Epithelial cell of proximal tubule (primary cell): ENCODE measurements at regions not wholly inside any gene's neighbourhood (a gene's known extent, or its start where the extent isn't known, plus 50 kb on each side); places are given as distances from the start of the nearest gene placed in this dataset.

Experiments
- DNase-seq: peaks from one replicate; pipeline ENCODE4 v3.0.0-alpha.2; 2011; ENCODE audit warnings: low read depth
- H3K4me3 ChIP-seq: 2 replicates; pipeline ENCODE4 v1.5.1; 2011; ENCODE audit warnings: low read depth, mild to moderate bottlenecking, low read length
- CTCF ChIP-seq: conservative IDR thresholded peaks from 2 replicates; pipeline ENCODE4 v1.5.1; 2012; ENCODE audit warnings: low read depth, mild to moderate bottlenecking, low read length

- no peak for TF ChIP-seq CTCF
- DNase-seq, result no peak
- H3K4me3 ChIP-seq, result no peak overlapping the region
Observed at GRCh38 chr14:36047912-36048311, 128.6 kb downstream of the PTCSC3 start.

GRCh38 chr14:36035675-36036074 lies 140.8 kb downstream of the PTCSC3 start:
- H3K4me3 ChIP-seq, result no peak overlapping the region
- TF ChIP-seq CTCF, result no peak
- no peak for DNase-seq

- no peak for TF ChIP-seq CTCF
- H3K4me3 ChIP-seq, result no peak overlapping the region
- no peak for DNase-seq
Observed at GRCh38 chr14:36028665-36029064, 147.9 kb downstream of the PTCSC3 start.

- no peak for DNase-seq
- TF ChIP-seq CTCF, result peak; percentile 17
- no peak overlapping the region for H3K4me3 ChIP-seq
Observed at GRCh38 chr14:36028218-36028617, 148.3 kb downstream of the PTCSC3 start.

- no peak for TF ChIP-seq CTCF
- H3K4me3 ChIP-seq, result no peak overlapping the region
- DNase-seq, result no peak
Observed at GRCh38 chr14:36027354-36027753, 149.2 kb downstream of the PTCSC3 start.

GRCh38 chr14:36022765-36023410 lies 153.6 kb downstream of the PTCSC3 start:
- no peak overlapping the region for H3K4me3 ChIP-seq
- DNase-seq, result no peak
- no peak for TF ChIP-seq CTCF

- no peak overlapping the region for H3K4me3 ChIP-seq
- DNase-seq, result no peak
- TF ChIP-seq CTCF, result no peak
Observed at GRCh38 chr14:36021591-36022320, 154.8 kb downstream of the PTCSC3 start.
